ENCODE measurements at regions not wholly inside any gene's neighbourhood (a gene's known extent, or its start where the extent isn't known, plus 50 kb on each side); places are given as distances from the start of the nearest gene placed in this dataset.

DNA sequence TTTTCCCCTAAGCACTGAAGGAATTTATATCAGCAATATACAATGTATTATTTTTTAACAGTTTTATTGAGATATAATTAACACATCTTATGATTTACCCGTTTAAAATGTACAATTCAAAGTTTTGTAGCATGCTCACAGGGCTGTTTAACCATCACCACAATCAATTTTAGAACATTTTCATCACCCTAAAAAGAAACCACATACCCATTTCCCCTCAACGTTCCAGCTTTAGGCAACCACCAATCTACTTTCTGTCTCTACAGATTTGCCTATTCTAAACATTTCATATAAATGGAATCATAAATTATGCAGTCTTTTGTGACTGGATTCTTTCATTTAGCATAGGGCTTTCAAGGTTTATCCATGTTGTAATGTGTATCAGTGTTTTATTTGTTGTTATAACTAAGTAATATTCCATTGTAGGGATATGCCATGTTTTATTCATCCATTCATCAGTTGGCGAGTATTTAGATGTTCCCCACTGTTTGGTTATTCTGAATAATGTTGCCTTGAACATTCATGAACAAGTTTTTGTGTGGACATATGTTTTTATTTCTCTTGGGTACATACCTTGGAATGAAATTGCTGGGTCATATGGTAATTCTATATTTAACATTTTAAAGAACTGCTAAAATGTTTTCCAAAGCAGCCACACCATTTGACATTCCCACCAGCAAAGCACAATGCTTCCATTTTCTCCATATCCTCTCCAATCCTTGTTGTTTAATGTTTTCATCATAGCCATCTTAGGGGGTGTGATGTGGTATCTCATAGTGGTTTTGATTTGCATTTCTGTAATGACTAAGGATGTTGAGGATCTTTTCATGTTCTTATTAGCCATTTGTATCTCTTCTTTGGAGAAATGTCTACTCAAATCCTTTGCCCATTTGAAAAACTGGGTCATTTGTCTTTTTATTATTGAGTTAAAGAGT lies 188.5 kb downstream of the TM2D1 start:
- DNase-seq (ENCODE audit: low spot score), result no peak
- intact Hi-C loops (cut with micrococcal nuclease; ENCODE audit: unreplicated experiment), result no loop called here
- no TSS peak for BruUV-seq (replicated peaks)
- Histone ChIP-seq H3K4me1 (ENCODE audit: insufficient read depth, low read length, poor library complexity, severe bottlenecking) (no peaks in the 10 kb centered on the region), H3K9me3 (ENCODE audit: low read depth, low read length, poor library complexity, severe bottlenecking) (no peaks in the 10 kb centered on the region), H3K4me3 (ENCODE audit: low read depth, low read length, poor library complexity, severe bottlenecking) (no peak overlapping the region), H3K27ac (ENCODE audit: low read depth, low read length, poor library complexity, severe bottlenecking) (no peak overlapping the region), H3K36me3 (ENCODE audit: insufficient read depth, low read length, poor library complexity, severe bottlenecking) (no peaks in the 10 kb centered on the region), H3K27me3 (replicated peaks; ENCODE audit: insufficient read depth, low read depth, low read length, poor library complexity) (no peaks in the 10 kb centered on the region)
- POLR2A ChIA-PET (ENCODE audit: low non-redundant PET), result no interaction called here
- TF ChIP-seq, protein P1, sequence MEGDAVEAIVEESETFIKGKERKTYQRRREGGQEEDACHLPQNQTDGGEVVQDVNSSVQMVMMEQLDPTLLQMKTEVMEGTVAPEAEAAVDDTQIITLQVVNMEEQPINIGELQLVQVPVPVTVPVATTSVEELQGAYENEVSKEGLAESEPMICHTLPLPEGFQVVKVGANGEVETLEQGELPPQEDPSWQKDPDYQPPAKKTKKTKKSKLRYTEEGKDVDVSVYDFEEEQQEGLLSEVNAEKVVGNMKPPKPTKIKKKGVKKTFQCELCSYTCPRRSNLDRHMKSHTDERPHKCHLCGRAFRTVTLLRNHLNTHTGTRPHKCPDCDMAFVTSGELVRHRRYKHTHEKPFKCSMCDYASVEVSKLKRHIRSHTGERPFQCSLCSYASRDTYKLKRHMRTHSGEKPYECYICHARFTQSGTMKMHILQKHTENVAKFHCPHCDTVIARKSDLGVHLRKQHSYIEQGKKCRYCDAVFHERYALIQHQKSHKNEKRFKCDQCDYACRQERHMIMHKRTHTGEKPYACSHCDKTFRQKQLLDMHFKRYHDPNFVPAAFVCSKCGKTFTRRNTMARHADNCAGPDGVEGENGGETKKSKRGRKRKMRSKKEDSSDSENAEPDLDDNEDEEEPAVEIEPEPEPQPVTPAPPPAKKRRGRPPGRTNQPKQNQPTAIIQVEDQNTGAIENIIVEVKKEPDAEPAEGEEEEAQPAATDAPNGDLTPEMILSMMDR (conservative IDR thresholded peaks at IDR 0.05; ENCODE audit: low read depth, low read length), result no peak
- no peak for TF ChIP-seq EZH2 (IDR thresholded peaks at IDR 0.05; ENCODE audit: borderline replicate concordance, low read depth, low read length, poor library complexity, severe bottlenecking)
- CTCF ChIA-PET, result no interaction called here

DNA sequence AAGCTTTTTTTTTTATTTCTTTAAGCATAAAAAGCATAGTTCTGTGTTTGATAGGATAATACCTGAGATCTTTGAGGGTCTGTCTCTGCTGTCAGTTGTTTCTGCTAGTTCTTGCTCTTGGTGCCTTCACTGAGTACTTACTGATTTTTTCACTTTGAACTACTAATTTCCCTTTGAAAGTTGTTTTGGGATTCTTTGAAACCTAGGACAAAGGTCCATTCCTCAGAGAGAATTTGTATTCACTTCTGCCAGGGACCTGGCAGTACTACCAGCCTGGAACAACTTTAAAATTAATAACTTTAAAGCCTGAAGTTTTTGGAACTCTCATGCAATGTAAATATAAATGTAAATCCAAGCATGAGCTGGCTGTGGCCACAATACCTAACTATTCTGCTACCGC lies 190.1 kb downstream of the TM2D1 start:
- ChIA-PET CTCF (no interaction called here), POLR2A (ENCODE audit: low non-redundant PET) (no interaction called here)
- no TSS peak for BruUV-seq (replicated peaks)
- intact Hi-C loops (cut with micrococcal nuclease; ENCODE audit: unreplicated experiment), result no loop called here
- Histone ChIP-seq H3K4me1 (ENCODE audit: insufficient read depth, low read length, poor library complexity, severe bottlenecking) (no peaks in the 10 kb centered on the region), H3K4me3 (ENCODE audit: low read depth, low read length, poor library complexity, severe bottlenecking) (no peak overlapping the region), H3K9me3 (ENCODE audit: low read depth, low read length, poor library complexity, severe bottlenecking) (no peaks in the 10 kb centered on the region), H3K27ac (ENCODE audit: low read depth, low read length, poor library complexity, severe bottlenecking) (no peak overlapping the region), H3K36me3 (ENCODE audit: insufficient read depth, low read length, poor library complexity, severe bottlenecking) (no peaks in the 10 kb centered on the region), H3K27me3 (replicated peaks; ENCODE audit: insufficient read depth, low read depth, low read length, poor library complexity) (no peaks in the 10 kb centered on the region)
- TF ChIP-seq, protein P1 (conservative IDR thresholded peaks at IDR 0.05; ENCODE audit: low read depth, low read length), result no peak
- no peak for TF ChIP-seq EZH2 (IDR thresholded peaks at IDR 0.05; ENCODE audit: borderline replicate concordance, low read depth, low read length, poor library complexity, severe bottlenecking)
- no peak for DNase-seq (ENCODE audit: low spot score)

DNA sequence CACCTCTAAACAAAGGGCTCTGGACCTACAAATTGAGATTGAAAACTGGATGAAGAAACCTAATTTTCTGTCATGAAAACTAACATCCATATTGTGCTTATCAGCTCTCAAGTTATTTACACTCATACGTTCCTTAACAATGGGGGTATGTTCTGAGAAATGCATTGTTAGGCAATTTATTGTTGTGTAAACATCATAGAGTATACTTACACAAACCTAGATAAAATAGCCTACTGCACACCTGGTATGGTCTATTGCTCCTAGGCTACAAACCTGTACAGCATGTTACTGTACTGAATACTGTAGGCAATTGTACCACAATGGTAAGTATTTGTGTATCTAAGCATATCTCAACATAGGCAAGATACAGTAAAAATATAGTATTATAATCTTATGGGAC lies 191.4 kb downstream of the TM2D1 start:
- Histone ChIP-seq H3K4me1 (ENCODE audit: insufficient read depth, low read length, poor library complexity, severe bottlenecking) (no peaks in the 10 kb centered on the region), H3K36me3 (ENCODE audit: insufficient read depth, low read length, poor library complexity, severe bottlenecking) (no peaks in the 10 kb centered on the region), H3K9me3 (ENCODE audit: low read depth, low read length, poor library complexity, severe bottlenecking) (no peaks in the 10 kb centered on the region), H3K27ac (ENCODE audit: low read depth, low read length, poor library complexity, severe bottlenecking) (no peak overlapping the region), H3K4me3 (ENCODE audit: low read depth, low read length, poor library complexity, severe bottlenecking) (no peak overlapping the region), H3K27me3 (replicated peaks; ENCODE audit: insufficient read depth, low read depth, low read length, poor library complexity) (no peaks in the 10 kb centered on the region)
- intact Hi-C loops (cut with micrococcal nuclease; ENCODE audit: unreplicated experiment), result no loop called here
- DNase-seq (ENCODE audit: low spot score), result no peak
- ChIA-PET CTCF (no interaction called here), POLR2A (ENCODE audit: low non-redundant PET) (no interaction called here)
- TF ChIP-seq, protein P1 (conservative IDR thresholded peaks at IDR 0.05; ENCODE audit: low read depth, low read length), result no peak
- TF ChIP-seq EZH2 (IDR thresholded peaks at IDR 0.05; ENCODE audit: borderline replicate concordance, low read depth, low read length, poor library complexity, severe bottlenecking), result no peak
- BruUV-seq (replicated peaks), result no TSS peak

Measured in A673 (cell line).